Muscle of leg (tissue), 3 donors: ENCODE measurements at regions not wholly inside any gene's neighbourhood (a gene's known extent, or its start where the extent isn't known, plus 50 kb on each side); places are given as distances from the start of the nearest gene placed in this dataset.

Source experiments
- DNase-seq: peaks from one replicate; pipeline ENCODE4 v3.0.0; 2013
- H3K27ac ChIP-seq: one replicate; pipeline ENCODE4 v1.5.1; 2013; ENCODE audit warnings: mild to moderate bottlenecking, low read length, control low read depth
- H3K27me3 ChIP-seq: one replicate; pipeline ENCODE4 v1.6.1; 2013; ENCODE audit warnings: low read length; ENCODE audit not compliant: control insufficient read depth, insufficient read depth
- H3K36me3 ChIP-seq: one replicate; pipeline ENCODE4 v1.6.1; 2013; ENCODE audit warnings: low read length; ENCODE audit not compliant: control insufficient read depth, insufficient read depth
- H3K4me1 ChIP-seq: one replicate; pipeline ENCODE4 v1.6.1; 2013; ENCODE audit warnings: low read length; ENCODE audit not compliant: control insufficient read depth, insufficient read depth
- H3K4me3 ChIP-seq: one replicate; pipeline ENCODE4 v1.5.1; 2013; ENCODE audit warnings: low read length, control low read depth
- H3K9me3 ChIP-seq: replicated peaks from 2 replicates; pipeline ENCODE4 v1.6.1; 2013; ENCODE audit warnings: low read depth, low read length; ENCODE audit not compliant: control insufficient read depth
- WGBS: methylation state at CpG from one replicate; pipeline ENCODE4 v1.1.5; 2013; ENCODE audit warnings: missing lambda C conversion rate; ENCODE audit not compliant: insufficient coverage; 5-methylcytosine and 5-hydroxymethylcytosine counted together

DNA sequence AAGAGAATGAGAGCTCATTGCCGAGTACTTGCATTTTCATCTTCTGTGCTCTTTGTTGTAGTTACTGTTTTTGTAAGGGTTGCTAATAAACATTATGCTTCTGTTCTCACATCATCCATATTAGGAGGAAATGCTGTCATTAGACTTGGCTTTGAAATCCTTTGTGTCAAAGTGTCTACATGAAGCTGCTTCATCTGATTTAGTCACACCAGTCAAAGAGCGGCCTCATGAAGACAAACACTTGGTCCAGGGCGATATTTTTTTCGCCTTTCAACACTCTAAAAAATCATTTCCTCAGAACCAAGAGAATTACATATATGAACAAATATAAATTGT is 105.0 kb downstream of the SPRY2 start:
- peak overlapping the region; percentile 60 for H3K27ac ChIP-seq
- no peaks in the 10 kb centered on the region for H3K9me3 ChIP-seq
- no CpG with 5 or more reads among the region's 4 CpGs for WGBS
- DNase-seq: peak; percentile 51
- H3K4me3 ChIP-seq: no peak overlapping the region
- peaks cover 2% of the 10 kb centered on the region for H3K4me1 ChIP-seq
- H3K36me3 ChIP-seq: no peaks in the 10 kb centered on the region
- H3K27me3 ChIP-seq: no peaks in the 10 kb centered on the region

DNA sequence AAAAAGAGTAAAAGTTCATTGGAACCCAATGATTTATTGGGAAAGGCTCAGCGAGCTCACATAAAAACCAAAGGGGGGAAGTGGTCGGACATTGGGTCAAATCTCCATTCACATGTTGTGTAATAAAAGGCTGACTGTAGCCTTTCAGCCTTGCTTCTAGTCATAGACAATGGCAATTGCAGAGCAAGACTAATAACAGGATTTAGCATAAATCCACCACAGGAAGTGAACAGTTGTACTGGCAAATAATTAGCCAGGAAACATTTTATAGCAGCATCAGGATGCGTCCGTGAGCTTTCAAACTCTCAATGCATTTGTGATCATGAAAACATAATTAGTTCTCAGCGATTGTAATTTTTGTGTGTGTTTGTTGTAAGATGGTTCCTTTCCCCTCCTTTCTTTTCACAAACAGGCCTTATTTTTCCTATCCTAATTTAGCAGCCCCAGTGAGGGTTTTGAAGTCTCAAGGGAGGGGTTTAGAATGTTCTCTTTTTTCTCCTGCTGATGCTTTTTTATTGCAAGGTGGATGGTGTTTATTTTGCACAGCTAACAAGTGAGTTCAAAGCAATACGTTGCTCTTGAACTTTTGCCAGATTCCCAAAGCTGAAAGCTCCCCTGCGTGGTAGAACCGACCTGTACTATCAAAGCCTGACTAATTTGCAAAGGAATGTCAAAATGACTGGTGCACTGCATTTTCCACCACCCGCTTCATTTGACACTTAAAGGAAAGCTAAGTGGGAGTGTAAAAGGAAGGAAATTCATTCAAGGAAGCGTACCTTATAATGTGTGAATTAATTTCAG is 105.6 kb downstream of the SPRY2 start:
- 31% methylated on average over 3 of the region's 10 CpGs for WGBS
- no peaks in the 10 kb centered on the region for H3K36me3 ChIP-seq

GRCh38 chr13:80227645-80228044 is 113.3 kb downstream of the SPRY2 start:
- no peaks in the 10 kb centered on the region for H3K27me3 ChIP-seq
- no peak overlapping the region for H3K4me3 ChIP-seq
- WGBS: no CpG with 5 or more reads among the region's 2 CpGs
- DNase-seq: no peak
- no peaks in the 10 kb centered on the region for H3K36me3 ChIP-seq
- no peaks in the 10 kb centered on the region for H3K4me1 ChIP-seq
- H3K27ac ChIP-seq: no peak overlapping the region
- H3K9me3 ChIP-seq: no peaks in the 10 kb centered on the region

More for the DNA sequence above, 105.6 kb downstream of the SPRY2 start:
- H3K27ac ChIP-seq: peak overlapping the region; percentile 60
- no peaks in the 10 kb centered on the region for H3K9me3 ChIP-seq
- peaks cover 2% of the 10 kb centered on the region for H3K4me1 ChIP-seq
- peak; percentile 38 for DNase-seq
- H3K4me3 ChIP-seq: no peak overlapping the region
- H3K27me3 ChIP-seq: no peaks in the 10 kb centered on the region

DNA sequence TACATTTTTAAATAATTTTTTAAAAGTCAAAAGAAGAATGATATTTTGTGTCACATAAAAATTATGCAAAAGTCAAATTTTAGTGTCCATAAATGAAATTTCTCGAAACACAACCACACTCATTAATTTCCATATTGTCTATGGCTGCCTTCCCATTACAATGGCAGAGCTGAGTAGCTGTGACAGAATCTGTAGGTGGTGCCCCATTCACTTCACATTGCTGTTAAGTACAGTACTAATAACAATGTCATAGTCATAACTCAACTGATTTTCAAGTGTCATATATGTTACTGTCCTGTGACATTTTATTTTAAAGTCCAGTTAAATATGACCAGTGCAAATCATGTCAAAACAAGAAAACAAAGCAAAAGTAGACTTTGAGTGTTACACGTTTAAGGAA is 114.3 kb downstream of the SPRY2 start:
- Histone ChIP-seq H3K4me3 (no peak overlapping the region), H3K9me3 (no peaks in the 10 kb centered on the region), H3K27me3 (no peaks in the 10 kb centered on the region), H3K36me3 (no peaks in the 10 kb centered on the region), H3K27ac (no peak overlapping the region), H3K4me1 (no peaks in the 10 kb centered on the region)
- DNase-seq: no peak
- no CpG with 5 or more reads among the region's 2 CpGs for WGBS

DNA sequence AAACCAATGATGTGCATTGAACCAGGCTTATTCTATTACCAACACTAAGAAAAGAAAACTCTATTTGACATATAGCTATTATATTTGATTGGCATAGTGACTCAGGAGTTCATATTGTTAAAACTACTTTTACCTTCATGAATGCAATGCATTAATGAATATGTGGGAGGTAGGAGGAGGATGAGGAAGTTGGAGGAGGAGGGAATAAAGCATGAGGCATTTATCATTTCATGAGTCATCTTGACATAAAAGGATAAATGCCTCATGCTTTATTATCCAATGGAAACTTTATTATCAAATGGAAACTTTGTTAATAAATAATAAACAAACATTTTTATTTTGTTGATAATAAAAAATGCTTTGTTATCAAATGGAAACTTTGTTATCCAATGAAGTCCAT is 116.5 kb downstream of the SPRY2 start:
- no peaks in the 10 kb centered on the region for H3K4me1 ChIP-seq
- no peak for DNase-seq
- H3K9me3 ChIP-seq: no peaks in the 10 kb centered on the region
- H3K4me3 ChIP-seq: no peak overlapping the region
- no peaks in the 10 kb centered on the region for H3K36me3 ChIP-seq
- no peaks in the 10 kb centered on the region for H3K27me3 ChIP-seq
- no peak overlapping the region for H3K27ac ChIP-seq

GRCh38 chr13:80217614-80218456 is 123.1 kb downstream of the SPRY2 start:
- H3K27me3 ChIP-seq: no peaks in the 10 kb centered on the region
- 59% methylated on average over 5 of the region's 7 CpGs for WGBS
- H3K4me3 ChIP-seq: no peak overlapping the region
- DNase-seq: no peak
- H3K27ac ChIP-seq: no peak overlapping the region
- peaks cover 2% of the 10 kb centered on the region for H3K4me1 ChIP-seq
- H3K9me3 ChIP-seq: no peaks in the 10 kb centered on the region
- H3K36me3 ChIP-seq: no peaks in the 10 kb centered on the region

GRCh38 chr13:80215368-80215767 is 125.6 kb downstream of the SPRY2 start:
- no peaks in the 10 kb centered on the region for H3K9me3 ChIP-seq
- H3K27ac ChIP-seq: no peak overlapping the region
- no peaks in the 10 kb centered on the region for H3K36me3 ChIP-seq
- peak; percentile 41 for DNase-seq
- peaks cover 2% of the 10 kb centered on the region for H3K4me1 ChIP-seq
- no peaks in the 10 kb centered on the region for H3K27me3 ChIP-seq
- no CpG with 5 or more reads among the region's 3 CpGs for WGBS
- no peak overlapping the region for H3K4me3 ChIP-seq

GRCh38 chr13:80214521-80214991 is 126.4 kb downstream of the SPRY2 start:
- peak; percentile 65 for DNase-seq
- Histone ChIP-seq H3K9me3 (no peaks in the 10 kb centered on the region), H3K36me3 (no peaks in the 10 kb centered on the region), H3K27ac (peak overlapping the region; percentile 45), H3K4me1 (peaks cover 2% of the 10 kb centered on the region), H3K27me3 (no peaks in the 10 kb centered on the region), H3K4me3 (no peak overlapping the region)
- 69% methylated on average over 2 of the region's 2 CpGs for WGBS

GRCh38 chr13:80214050-80214449 is 126.9 kb downstream of the SPRY2 start:
- WGBS: no CpG with 5 or more reads among the region's 2 CpGs
- H3K9me3 ChIP-seq: no peaks in the 10 kb centered on the region
- no peaks in the 10 kb centered on the region for H3K36me3 ChIP-seq
- no peaks in the 10 kb centered on the region for H3K27me3 ChIP-seq
- no peak overlapping the region for H3K27ac ChIP-seq
- DNase-seq: no peak
- H3K4me1 ChIP-seq: peaks cover 2% of the 10 kb centered on the region
- no peak overlapping the region for H3K4me3 ChIP-seq

- Histone ChIP-seq H3K36me3 (no peaks in the 10 kb centered on the region), H3K9me3 (no peaks in the 10 kb centered on the region), H3K4me3 (no peak overlapping the region), H3K27me3 (no peaks in the 10 kb centered on the region), H3K4me1 (peaks cover 2% of the 10 kb centered on the region), H3K27ac (no peak overlapping the region)
- no CpG with 5 or more reads among the region's 2 CpGs for WGBS
- DNase-seq: no peak
These were observed 127.7 kb downstream of the SPRY2 start for GRCh38 chr13:80213201-80213600.
